AG04450 (cell line): ENCODE measurements at regions not wholly inside any gene's neighbourhood (a gene's known extent, or its start where the extent isn't known, plus 50 kb on each side); places are given as distances from the start of the nearest gene placed in this dataset.

Experiments
- CTCF ChIA-PET: fragments of 300-600, 350-600 bp; formaldehyde crosslinking; extraction: SDS; loops from one replicate; lab custom pipeline; 2022; ENCODE audit warnings: antibody characterized with exemption, inconsistent platforms; lab: Charles Lee
- POLR2A ChIA-PET: fragments of 350-600 bp; formaldehyde crosslinking; extraction: SDS; loops from one replicate; lab custom pipeline; 2021; ENCODE audit warnings: antibody characterized with exemption, inconsistent platforms; lab: Yijun Ruan, JAX
- DNase-seq: peaks from one replicate; pipeline ENCODE4 v3.0.0-alpha.2; 2011; ENCODE audit warnings: low read depth, low spot score
- H3K27ac ChIP-seq: one replicate; pipeline ENCODE4 v1.5.1; 2012; ENCODE audit warnings: low read depth, low read length, control low read depth
- H3K27me3 ChIP-seq: one replicate; pipeline ENCODE4 v1.6.0; 2012; ENCODE audit warnings: low read length; ENCODE audit not compliant: control insufficient read depth, insufficient read depth
- H3K4me3 ChIP-seq: 2 replicates; pipeline ENCODE4 v1.5.1; 2011; ENCODE audit warnings: mild to moderate bottlenecking, low read depth, low read length, control low read depth
- H3K9me3 ChIP-seq: 2 replicates; pipeline ENCODE4 v1.5.1; 2012; ENCODE audit warnings: low read length; ENCODE audit not compliant: control insufficient read depth, insufficient read depth
- CTCF ChIP-seq: IDR thresholded peaks from 2 replicates; pipeline ENCODE4 v1.5.1; 2011; ENCODE audit warnings: low read depth, low read length, control low read depth, inconsistent platforms

DNA sequence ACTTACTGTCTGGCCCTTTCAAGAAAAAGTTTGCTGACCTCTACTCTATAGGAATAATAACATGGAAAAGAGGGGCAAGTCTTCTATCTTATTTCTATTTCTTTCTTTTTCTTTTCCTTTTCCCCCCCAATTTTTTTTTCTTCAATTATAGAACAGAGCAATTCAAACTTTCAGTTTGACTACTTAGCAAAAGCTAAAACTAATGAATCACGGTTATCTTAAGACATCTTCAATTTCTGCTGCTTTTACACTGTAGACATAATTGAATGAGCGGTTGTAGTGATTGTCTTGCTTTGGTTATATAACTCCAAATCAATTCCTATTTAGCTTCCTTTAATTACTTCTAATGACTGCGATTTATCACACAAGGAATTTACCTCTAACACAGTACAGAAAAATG is 74.3 kb upstream of the P2RY1 start:
- Histone ChIP-seq H3K27ac (no peak overlapping the region), H3K27me3 (no peaks in the 10 kb centered on the region), H3K4me3 (no peak overlapping the region), H3K9me3 (no peaks in the 10 kb centered on the region)
- POLR2A ChIA-PET, result no interaction called here
- no peak for DNase-seq
- TF ChIP-seq CTCF, result no peak
- CTCF ChIA-PET, result no interaction called here

- Histone ChIP-seq H3K4me3 (no peak overlapping the region), H3K9me3 (no peaks in the 10 kb centered on the region), H3K27me3 (no peaks in the 10 kb centered on the region), H3K27ac (no peak overlapping the region)
- no peak for DNase-seq
- POLR2A ChIA-PET, result no interaction called here
- no peak for TF ChIP-seq CTCF
- CTCF ChIA-PET, result no interaction called here
Observed at GRCh38 chr3:152768478-152768877, 66.5 kb upstream of the P2RY1 start.

DNA sequence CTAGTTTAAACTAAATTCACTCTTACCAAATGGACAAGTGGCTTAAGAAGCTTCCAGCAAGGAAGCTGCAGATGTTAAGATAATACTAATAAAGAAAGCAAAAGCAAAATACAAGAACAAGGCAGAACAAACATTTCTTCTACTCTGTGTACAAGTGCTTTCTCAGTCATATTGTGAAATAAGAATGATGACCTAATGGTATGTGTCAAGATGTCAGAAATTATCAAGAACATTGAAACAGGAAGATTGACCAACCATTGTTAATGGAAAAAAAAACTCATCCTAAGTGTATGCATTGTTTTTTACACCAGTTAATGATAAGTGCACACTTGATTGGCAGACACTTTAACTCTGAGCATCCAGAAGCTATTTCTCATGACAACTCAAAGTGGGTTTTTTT is 65.4 kb upstream of the P2RY1 start:
- Histone ChIP-seq H3K9me3 (no peaks in the 10 kb centered on the region), H3K27ac (no peak overlapping the region), H3K27me3 (no peaks in the 10 kb centered on the region), H3K4me3 (no peak overlapping the region)
- no peak for DNase-seq
- ChIA-PET CTCF (no interaction called here), POLR2A (no interaction called here)
- no peak for TF ChIP-seq CTCF

- H3K27ac ChIP-seq, result no peak overlapping the region
- ChIA-PET CTCF (no interaction called here), POLR2A (no interaction called here)
- no peak overlapping the region for H3K4me3 ChIP-seq
- no peak for TF ChIP-seq CTCF
- H3K9me3 ChIP-seq, result no peaks in the 10 kb centered on the region
- no peaks in the 10 kb centered on the region for H3K27me3 ChIP-seq
- no peak for DNase-seq
Observed at GRCh38 chr3:152770296-152770695, 64.6 kb upstream of the P2RY1 start.

DNA sequence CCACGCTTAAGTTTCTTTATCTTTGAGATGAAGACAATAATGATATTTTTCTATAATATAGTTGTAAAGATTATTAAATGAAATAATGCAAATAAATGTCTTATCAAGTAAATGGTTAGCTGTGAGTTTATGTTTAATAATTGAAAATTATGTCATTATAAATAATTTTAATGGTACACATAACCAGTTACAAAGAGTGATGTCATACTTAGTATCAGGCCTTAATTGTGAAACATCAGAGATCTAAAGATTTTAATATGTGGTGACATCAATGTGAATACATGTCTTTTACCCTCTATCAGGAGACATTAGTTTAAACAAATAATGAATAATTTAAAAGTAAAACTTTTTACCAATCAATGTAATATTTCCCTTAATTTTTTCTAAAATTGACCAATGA is 63.8 kb upstream of the P2RY1 start:
- ChIA-PET POLR2A (no interaction called here), CTCF (interaction anchor here (0.7 kb wide), 1 partner anchor 1759 kb away, joined by 4 read pairs; no protein-coding TSS in a partner anchor)
- no peaks in the 10 kb centered on the region for H3K9me3 ChIP-seq
- no peaks in the 10 kb centered on the region for H3K27me3 ChIP-seq
- TF ChIP-seq CTCF, result no peak
- H3K27ac ChIP-seq, result no peak overlapping the region
- H3K4me3 ChIP-seq, result no peak overlapping the region
- no peak for DNase-seq
